WTC11 (cell line): ENCODE measurements at regions not wholly inside any gene's neighbourhood (a gene's known extent, or its start where the extent isn't known, plus 50 kb on each side); places are given as distances from the start of the nearest gene placed in this dataset.
"Not testable (repeated sequence)": the region's sequence is repeated elsewhere in the genome, so short reads cannot be mapped to it uniquely, and the experiment has no call there.

ENCODE experiments used
- ATAC-seq: fragments of 200-7000 bp; cut with Tn5 transposase; 2 replicates; pipeline ENCODE4 v1.10.0; 2021; ENCODE audit warnings: mild to moderate bottlenecking, moderate library complexity
- CTCF ChIA-PET: fragments of 300-600 bp; sonication (Branson Sonifier 250); formaldehyde crosslinking; loops from one replicate; lab custom pipeline; 2021; ENCODE audit warnings: antibody characterized with exemption; lab: Charles Lee
- POLR2A ChIA-PET: fragments of 350-600 bp; sonication (Branson Sonifier 250); formaldehyde crosslinking; loops from one replicate; lab custom pipeline; 2021; ENCODE audit warnings: antibody characterized with exemption; lab: Charles Lee
- DNase-seq: peaks from one replicate; pipeline ENCODE4 v3.0.0; 2021; ENCODE audit warnings: low spot score
- H3K27ac Mint-ChIP-seq: 2 replicates; pipeline ENCODE4 v1.8.0; 2021; ENCODE audit warnings: mixed read lengths
- H3K27me3 Mint-ChIP-seq: 2 replicates; pipeline ENCODE4 v1.8.0; 2021; ENCODE audit warnings: low read depth, mild to moderate bottlenecking, moderate library complexity, mixed read lengths
- H3K36me3 Mint-ChIP-seq: 2 replicates; pipeline ENCODE4 v1.8.0; 2021; ENCODE audit warnings: mixed read lengths
- H3K4me1 Mint-ChIP-seq: 2 replicates; pipeline ENCODE4 v1.8.0; 2022; ENCODE audit warnings: mixed read lengths
- H3K4me3 Mint-ChIP-seq: 2 replicates; pipeline ENCODE4 v1.8.0; 2021; ENCODE audit warnings: mild to moderate bottlenecking, moderate library complexity, mixed read lengths
- H3K9me3 Mint-ChIP-seq: 2 replicates; pipeline ENCODE4 v1.8.0; 2021; ENCODE audit warnings: mixed read lengths
- CTCF ChIP-seq: fragments of 200-600 bp; IDR thresholded peaks from 2 replicates; pipeline ENCODE4 v1.8.0; 2022; ENCODE audit warnings: antibody characterized with exemption
- ELF4 ChIP-seq: sonication (generic); formaldehyde crosslinking; IDR thresholded peaks from 2 replicates; pipeline ENCODE4 v1.8.1; 2022; ENCODE audit warnings: low read depth, mild to moderate bottlenecking, moderate library complexity, missing genetic modification reagents
- ETV6 ChIP-seq: sonication (generic); formaldehyde crosslinking; IDR thresholded peaks from 2 replicates; pipeline ENCODE4 v1.8.1; 2022; ENCODE audit warnings: mild to moderate bottlenecking, missing genetic modification reagents
- GRHL2 ChIP-seq: fragments of 250-450 bp; sonication (Bioruptor Pico); IDR thresholded peaks from 2 replicates; pipeline ENCODE4 v1.8.0; 2022; ENCODE audit warnings: mild to moderate bottlenecking, moderate library complexity; ENCODE audit not compliant: insufficient replicate concordance, severe bottlenecking
- JUN ChIP-seq: sonication (generic); formaldehyde crosslinking; IDR thresholded peaks from 2 replicates; pipeline ENCODE4 v1.8.0; 2023; ENCODE audit warnings: mild to moderate bottlenecking, missing genetic modification reagents
- NFATC4 ChIP-seq: fragments of 250-450 bp; sonication (Bioruptor Pico); IDR thresholded peaks from 2 replicates; pipeline ENCODE4 v1.9.0; 2021; ENCODE audit warnings: mild to moderate bottlenecking
- OVOL2 ChIP-seq: fragments of 250-450 bp; sonication (Bioruptor Pico); IDR thresholded peaks from 2 replicates; pipeline ENCODE4 v1.9.0; 2021; ENCODE audit warnings: mild to moderate bottlenecking, borderline replicate concordance
- TCF7 ChIP-seq: sonication (generic); formaldehyde crosslinking; IDR thresholded peaks from 2 replicates; pipeline ENCODE4 v1.8.0; 2022; ENCODE audit warnings: mild to moderate bottlenecking, low read depth, missing genetic modification reagents, moderate library complexity
- ZBTB21 ChIP-seq: sonication (generic); formaldehyde crosslinking; IDR thresholded peaks from 2 replicates; pipeline ENCODE4 v1.8.1; 2023; ENCODE audit warnings: mild to moderate bottlenecking, missing genetic modification reagents, borderline replicate concordance
- ZNF512 ChIP-seq: sonication (generic); formaldehyde crosslinking; IDR thresholded peaks from 2 replicates; pipeline ENCODE4 v1.8.1; 2022; ENCODE audit warnings: missing genetic modification reagents, borderline replicate concordance
- ZNF532 ChIP-seq: fragments of 250-450 bp; sonication (Bioruptor Pico); IDR thresholded peaks from 2 replicates; pipeline ENCODE4 v1.9.0; 2021; ENCODE audit warnings: mild to moderate bottlenecking, borderline replicate concordance
- TF ChIP-seq, protein P1 (sequence below): sonication (generic); formaldehyde crosslinking; IDR thresholded peaks from 2 replicates; pipeline ENCODE4 v1.8.1; 2022; ENCODE audit warnings: low read depth, mild to moderate bottlenecking, moderate library complexity, missing genetic modification reagents, borderline replicate concordance

DNA sequence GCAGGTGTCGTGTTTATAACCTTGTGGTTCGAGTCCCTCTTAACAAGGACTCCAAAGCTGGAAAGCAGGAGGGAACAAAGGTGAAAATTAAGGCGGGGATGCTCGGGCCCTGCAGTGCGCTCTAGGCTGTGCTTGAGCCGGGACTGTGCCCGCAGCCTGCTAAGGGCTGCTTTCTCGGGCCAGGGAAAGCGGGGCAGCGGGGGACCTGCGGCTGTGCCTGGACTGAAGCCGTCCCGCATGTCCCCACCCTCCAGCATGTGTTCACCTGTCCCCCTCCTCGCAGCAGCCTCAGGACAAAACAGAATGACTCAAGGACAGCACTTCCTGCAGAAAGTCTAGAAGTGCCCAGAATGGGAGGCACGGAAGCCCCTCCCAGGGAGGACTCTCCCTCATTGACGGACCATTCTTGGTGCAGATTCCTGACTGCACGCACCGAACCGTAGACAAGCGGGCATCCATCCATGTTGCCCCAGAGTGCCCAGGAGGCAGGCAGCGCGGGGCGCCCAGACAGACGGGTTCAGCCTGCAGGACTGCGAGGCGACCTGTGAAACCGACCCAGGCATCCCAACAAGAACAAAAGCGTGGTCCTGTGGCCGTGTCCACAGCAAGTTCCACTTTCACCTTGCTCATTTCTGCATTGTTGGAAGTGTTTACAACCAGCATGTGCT is 342.9 kb downstream of the MAGEB5 start:
- DNase-seq: peak; percentile 6
- Mint-ChIP-seq H3K27me3 (no peaks in the 10 kb centered on the region), H3K4me1 (peaks cover 7% of the 10 kb centered on the region), H3K27ac (no peak overlapping the region), H3K4me3 (no peak overlapping the region), H3K9me3 (peaks cover 11% of the 10 kb centered on the region; the same call in 1 of the 2 replicates), H3K36me3 (peaks cover 7% of the 10 kb centered on the region; the same call in 1 of the 2 replicates)
- no peak for ATAC-seq
- POLR2A ChIA-PET: no interaction called here
- TF ChIP-seq, protein P1, sequence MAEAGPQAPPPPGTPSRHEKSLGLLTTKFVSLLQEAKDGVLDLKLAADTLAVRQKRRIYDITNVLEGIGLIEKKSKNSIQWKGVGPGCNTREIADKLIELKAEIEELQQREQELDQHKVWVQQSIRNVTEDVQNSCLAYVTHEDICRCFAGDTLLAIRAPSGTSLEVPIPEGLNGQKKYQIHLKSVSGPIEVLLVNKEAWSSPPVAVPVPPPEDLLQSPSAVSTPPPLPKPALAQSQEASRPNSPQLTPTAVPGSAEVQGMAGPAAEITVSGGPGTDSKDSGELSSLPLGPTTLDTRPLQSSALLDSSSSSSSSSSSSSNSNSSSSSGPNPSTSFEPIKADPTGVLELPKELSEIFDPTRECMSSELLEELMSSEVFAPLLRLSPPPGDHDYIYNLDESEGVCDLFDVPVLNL (CRISPR knock-in tag): no peak
- no peak for TF ChIP-seq ETV6 (CRISPR knock-in tag)
- TF ChIP-seq JUN (CRISPR knock-in tag): no peak
- no peak for TF ChIP-seq TCF7 (CRISPR knock-in tag)
- TF ChIP-seq ZNF512 (CRISPR knock-in tag): no peak
- no peak for TF ChIP-seq CTCF
- TF ChIP-seq GRHL2: no peak
- no peak for TF ChIP-seq ZBTB21 (CRISPR knock-in tag)
- TF ChIP-seq OVOL2 (CRISPR knock-in tag): no peak
- TF ChIP-seq ZNF532: no peak
- CTCF ChIA-PET: no interaction called here

DNA sequence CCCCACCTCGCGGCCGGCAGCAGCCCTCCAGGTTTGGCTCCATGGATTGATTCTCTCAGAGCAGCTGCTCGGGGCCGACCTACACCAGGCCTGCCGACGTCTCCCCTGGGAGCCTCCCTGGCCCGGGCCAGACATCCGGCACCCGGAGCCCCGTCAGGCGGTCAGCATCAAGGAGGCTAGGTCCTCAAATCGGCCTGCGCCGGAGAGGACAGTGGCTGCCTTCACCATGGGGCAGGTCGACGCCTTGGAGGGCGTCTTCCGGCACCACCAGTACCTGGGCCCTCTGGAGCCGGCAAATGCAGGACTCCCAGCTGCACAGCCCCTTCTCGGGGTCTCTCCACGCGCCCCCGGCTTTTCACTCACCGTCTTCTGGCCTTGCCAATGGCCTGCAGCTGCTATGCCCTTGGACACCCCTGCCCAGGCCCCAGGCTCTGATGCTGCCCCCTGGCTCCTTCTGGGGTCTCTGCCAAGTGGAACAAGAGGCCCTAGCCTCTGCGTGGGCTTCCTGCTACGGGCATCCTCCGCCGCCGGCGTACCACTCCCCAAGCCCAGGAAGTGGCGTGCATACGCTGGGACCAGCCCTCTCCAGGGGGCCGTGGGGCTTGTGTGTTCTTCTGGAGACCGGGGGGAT is 341.8 kb downstream of the MAGEB5 start:
- CTCF ChIA-PET: no interaction called here
- no peak for ATAC-seq
- peak; percentile 8 for DNase-seq
- Mint-ChIP-seq H3K4me1 (peaks cover 7% of the 10 kb centered on the region), H3K27me3 (no peaks in the 10 kb centered on the region), H3K9me3 (peaks cover 12% of the 10 kb centered on the region), H3K36me3 (peaks cover 8% of the 10 kb centered on the region; the same call in 1 of the 2 replicates), H3K27ac (no peak overlapping the region), H3K4me3 (no peak overlapping the region)
- POLR2A ChIA-PET: no interaction called here
- TF ChIP-seq NFATC4 (CRISPR knock-in tag): no peak
- TF ChIP-seq ELF4: no peak
- no peak for TF ChIP-seq ZBTB21 (CRISPR knock-in tag)

GRCh38 chrX:26525768-26526167 is 309.8 kb downstream of the MAGEB5 start:
- H3K9me3 Mint-ChIP-seq, CTCF ChIA-PET, DNase-seq, H3K36me3 Mint-ChIP-seq, ATAC-seq, POLR2A ChIA-PET, H3K27ac Mint-ChIP-seq, H3K4me3 Mint-ChIP-seq: not testable (repeated sequence)
- Mint-ChIP-seq H3K4me1 (peaks cover 24% of the 10 kb centered on the region), H3K27me3 (peaks cover 17% of the 10 kb centered on the region)
